NCI-H345 treated with DMSO at 0.1 percent for 48 hours (cell line): ENCODE measurements at regions not wholly inside any gene's neighbourhood (a gene's known extent, or its start where the extent isn't known, plus 50 kb on each side); places are given as distances from the start of the nearest gene placed in this dataset.
"Not testable (repeated sequence)": the region's sequence is repeated elsewhere in the genome, so short reads cannot be mapped to it uniquely, and the experiment has no call there.

ENCODE experiments used
- DNase-seq: peaks from one replicate; lab custom pipeline; 2025; ENCODE audit not compliant: unreplicated experiment; lab: John Stamatoyannopoulos, UW

DNA sequence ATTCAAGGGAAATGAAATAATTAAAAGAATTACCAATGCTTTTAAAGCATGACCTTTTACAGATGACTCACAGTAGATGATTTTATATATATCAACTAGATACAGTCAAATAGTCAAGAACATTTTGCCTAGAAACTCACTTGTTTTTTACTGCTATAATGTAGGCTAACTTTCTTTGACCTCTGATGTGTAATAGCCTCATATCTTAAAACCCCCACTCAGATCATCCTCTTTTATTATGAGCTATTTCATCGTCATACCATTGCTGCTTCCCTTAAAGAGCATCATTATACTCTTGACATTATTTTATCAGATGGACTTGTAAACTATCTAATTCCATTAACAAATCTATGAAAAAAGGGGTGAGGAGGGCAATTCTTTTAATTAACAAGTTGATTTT is 355.9 kb upstream of the AGA start:
- DNase-seq = no peak

DNA sequence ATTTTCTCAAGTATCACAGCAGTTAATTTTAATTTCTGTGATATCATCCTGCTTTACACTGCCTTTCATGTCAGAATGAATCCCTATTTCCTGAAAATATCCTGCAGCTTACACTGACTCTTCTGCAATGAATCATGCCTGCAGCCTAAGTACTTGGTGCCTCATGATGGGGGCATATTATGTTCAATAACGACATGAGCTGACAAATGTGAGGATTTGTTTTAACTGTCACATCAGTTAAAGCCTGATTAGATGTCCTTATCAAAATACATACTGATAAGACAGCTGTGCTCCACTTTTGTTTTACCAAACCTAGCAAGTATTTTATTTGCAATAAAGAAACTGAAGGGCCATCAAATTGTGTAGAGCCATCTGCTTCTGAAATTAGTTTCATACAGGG is 359.9 kb upstream of the AGA start:
- no peak for DNase-seq

DNA sequence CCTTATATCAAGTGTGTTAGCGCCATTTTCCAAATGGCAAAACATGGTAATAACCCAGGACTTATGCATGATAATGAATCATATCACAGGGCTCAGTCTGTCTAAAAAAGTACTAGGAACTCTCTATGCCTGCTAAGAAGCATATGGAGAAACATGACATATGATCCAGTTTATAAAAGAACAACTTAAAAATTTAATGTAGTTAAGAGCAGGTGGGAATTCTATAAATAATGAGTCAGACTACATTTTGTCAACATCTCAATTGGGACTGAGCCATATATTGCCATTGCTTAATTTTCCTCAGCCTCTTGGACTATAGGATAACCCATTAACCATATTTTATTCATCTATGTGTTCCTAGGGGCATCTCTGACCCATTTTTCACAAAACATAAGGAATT is 360.4 kb upstream of the AGA start:
- DNase-seq = no peak

DNA sequence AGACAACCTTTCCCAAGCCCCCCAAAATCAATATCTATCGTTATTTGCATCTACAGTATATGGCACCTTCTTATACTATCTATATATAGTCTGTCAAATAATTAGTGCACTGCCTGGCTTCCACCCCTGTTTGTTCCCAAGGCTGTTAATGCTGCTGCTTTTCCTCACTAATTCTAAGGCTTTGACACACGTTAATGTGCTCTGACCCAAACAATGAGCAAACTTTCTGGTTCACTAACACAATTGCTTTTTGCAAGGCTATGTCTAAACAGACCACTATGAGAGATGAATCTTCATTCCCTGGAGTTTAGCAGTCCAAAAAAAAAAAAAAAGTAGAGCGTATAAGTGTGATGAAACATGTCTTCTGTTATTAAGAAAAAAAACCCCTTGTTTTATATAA is 360.9 kb upstream of the AGA start:
- no peak for DNase-seq

DNA sequence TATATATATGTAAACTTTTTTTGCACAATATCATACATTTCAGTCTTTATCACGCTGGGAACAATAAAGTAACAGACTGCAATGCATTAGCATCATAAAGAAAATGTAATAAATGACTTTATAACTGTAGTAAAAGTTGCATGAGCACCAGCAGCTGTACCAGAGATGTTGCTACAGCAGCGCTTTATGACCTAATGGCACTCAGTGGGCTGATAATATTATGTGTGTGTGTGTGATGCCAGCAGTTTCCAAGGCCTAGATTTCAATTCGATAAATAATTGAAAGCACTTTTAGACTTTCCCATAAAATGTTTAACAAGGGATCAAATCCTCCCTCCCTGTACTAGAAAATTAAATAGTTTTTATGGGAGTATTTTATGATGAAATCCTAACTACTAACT is 367.6 kb upstream of the AGA start:
- DNase-seq = no peak

DNA sequence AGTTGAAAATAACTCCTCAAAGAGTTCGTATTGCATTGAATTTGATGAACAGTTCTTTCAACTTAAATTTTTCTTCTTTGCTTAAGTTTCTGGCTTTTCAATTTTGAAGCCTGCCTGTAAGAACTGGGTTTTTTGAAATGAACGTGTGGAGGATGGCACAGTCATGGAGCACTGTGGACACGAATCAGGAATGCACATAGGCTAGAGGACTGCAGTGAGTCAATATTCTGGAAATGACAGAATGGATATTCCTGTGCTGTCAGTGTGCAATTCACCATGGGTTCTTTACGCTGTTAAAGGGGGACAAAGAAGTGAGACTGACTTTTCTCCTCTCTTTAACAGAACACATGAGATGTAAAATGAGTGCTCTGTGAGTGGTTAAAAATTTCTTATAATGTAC is 368.0 kb upstream of the AGA start:
- no peak for DNase-seq

DNA sequence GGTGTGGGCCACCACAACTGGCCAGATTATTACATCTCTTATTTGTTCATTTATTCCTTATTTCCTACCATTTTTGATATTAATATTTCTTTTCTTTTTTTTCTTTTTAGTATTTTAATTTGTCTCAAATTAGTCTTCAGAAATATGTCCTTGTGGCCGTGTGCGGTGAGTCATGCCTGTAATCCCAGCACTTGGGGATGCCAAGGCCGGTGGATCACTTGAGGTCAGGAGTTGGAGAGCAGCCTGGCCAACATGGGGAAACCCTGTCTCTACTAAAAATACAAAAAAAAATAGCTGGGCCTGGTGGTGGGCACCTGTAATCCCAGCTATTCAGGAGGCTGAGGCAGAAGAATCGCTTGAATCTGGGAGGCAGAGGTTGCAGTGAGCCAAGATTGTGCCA is 376.2 kb upstream of the AGA start:
- not testable (repeated sequence) for DNase-seq

DNA sequence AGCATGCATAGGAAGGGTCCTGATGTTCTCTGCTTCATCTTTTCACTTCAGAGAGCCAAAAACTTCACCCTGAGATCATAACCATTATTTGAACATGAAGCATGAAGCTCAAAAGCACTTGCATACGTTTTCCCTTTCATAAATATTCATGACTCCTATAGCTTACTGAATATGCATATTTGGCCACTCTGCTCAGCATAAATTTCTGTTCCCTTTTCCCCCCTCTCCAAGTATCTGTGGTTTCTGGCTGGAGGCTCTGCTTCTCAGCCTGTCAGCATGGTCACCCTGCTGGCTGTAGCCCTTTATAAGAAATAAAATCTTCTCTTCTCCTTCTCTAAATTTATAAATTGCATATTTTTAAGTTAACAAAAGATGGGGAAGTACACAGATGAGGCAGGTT is 384.7 kb upstream of the AGA start:
- DNase-seq = no peak

DNA sequence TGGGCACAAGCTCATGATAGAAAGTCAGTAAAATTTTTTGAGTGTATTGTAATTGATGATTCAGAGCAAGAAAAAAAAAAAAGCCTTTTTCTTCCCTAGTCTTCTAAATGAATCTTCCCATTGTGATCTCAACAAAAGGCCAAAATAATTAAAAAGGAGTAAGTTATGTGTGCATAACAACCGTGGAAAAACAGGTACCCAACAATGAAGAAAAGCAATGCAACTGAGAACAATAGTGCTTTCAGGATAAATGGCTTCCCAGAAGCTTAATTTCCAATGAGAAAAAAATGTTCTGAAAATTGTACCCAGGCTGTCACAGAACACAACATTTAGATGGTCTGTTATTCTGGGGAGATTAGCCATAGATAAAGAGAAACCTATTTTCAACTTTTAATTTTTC is 399.0 kb upstream of the AGA start:
- DNase-seq = no peak

DNA sequence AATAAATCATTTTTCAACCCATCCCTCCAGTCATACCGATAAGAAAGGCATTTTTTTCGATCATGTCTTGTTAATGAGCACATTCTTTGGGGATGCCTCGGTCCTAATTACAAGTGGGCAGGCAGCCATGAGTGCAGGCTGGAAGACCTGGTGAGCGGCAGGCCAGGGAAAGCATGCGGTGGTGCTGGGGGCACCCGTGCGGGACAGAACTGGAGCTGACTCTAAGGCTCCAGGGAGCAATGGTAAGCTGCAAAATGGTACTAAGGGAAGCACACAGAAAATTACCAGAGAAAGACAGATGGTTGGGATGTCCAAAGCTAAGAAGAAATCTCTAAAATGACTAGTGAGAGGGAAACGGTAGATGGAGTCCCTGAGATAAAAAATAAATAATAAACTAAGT is 411.0 kb upstream of the AGA start:
- no peak for DNase-seq

DNA sequence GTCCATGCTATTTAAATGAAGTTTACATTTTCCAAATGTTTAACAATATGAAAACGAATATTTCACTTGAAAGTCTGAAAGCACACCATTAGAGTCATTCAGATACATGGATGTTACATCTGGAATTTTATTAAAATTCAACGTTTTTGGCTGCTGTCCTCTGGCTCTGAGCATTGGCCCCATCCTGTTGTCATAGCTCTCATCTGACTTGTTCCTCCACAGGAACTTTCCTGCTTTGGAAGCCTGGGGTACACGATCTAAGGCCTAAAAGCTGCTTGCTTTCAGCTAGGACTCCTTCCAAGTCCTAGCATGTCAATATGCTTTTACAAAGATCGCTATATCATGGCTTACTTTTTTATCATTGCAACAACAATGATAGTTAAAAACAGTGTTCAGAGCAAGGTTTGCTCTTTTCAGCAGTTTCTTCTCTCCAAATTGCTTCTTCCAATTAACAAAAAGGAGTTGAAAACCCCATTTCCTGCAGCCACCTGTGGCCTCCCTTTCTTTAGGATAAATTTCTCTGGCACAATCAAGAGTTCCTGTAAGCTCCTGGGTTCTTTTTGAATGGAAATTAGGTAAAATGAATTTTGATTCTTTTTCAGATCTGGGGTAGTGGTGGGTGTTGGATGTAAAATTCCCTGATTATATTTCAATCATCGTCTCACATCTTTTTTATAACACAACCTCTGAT is 413.4 kb upstream of the AGA start:
- DNase-seq = no peak

DNA sequence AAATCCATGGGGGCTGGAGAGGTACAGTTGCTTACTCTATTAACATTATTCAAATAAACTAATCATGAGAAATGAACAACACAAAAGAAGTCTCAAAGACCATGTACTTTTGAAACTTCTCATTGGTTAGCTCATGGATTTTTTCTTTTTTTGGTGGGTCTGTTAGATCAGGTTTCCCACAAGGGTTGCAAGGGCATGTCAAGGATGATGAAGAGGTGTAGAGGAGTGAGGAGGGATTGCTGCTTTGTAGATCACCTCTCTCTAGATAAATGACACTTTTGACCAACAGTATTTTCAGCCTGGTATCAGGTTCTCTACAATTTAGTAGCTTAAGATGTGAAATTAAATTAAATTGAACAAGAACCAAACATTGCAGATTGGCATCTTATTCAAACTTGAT is 417.9 kb upstream of the AGA start:
- DNase-seq = no peak

DNA sequence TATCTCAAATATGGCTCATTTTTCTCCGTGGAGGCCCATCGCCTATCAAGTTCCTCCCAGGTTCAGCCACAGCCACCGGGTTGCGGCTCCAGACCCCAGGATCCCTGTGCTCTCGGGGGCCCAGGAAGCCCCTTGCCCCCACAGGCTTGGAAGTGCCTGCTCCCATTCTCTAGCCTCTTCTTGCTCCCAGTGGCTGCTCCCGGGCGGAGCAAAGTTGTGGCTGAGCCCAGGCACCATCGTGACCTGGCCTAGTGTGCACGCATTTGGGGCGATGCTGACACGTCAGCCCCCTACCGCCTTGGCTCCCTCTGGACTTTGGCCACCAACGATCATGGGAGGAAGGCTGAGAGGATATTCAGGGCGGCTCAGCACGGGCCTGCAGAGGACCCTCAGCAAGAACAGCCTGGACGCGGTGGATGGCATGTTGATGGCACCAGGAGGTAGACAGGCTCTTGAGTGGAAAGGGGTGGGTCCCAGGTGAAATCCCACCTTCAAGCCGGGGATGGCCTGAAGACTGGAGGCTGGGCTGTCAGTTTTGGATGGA is 419.4 kb upstream of the AGA start:
- DNase-seq = no peak

DNA sequence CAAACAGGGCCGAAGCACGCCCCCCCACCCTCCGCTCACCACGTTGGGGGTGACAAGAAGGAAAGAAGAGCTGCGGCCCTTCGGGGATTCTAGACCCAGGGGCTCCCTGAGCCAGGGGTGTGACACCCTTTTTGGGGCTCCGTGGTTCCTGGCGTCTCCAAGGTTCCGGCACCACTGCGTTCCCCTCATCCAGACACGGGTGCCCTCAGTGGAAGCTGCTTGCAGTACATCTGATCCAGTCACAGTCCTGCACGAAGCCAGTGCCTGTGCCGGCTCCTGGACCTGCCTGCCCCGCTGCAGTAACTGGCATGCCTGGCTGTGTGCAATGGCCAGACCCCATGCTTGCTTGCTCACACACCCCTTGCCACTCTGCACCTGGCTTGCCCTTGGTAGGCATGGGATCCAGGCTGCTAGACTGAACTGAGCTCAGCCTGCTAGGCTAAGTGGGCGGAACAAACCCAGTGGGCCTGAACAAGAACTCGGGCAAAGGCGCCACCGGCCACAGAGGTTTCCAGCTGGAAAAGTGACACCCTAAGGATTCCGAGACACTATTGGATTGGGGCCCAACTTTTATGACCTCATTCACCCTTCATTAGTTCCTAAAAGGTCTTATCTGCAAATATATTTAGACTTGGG is 420.4 kb upstream of the AGA start:
- no peak for DNase-seq

DNA sequence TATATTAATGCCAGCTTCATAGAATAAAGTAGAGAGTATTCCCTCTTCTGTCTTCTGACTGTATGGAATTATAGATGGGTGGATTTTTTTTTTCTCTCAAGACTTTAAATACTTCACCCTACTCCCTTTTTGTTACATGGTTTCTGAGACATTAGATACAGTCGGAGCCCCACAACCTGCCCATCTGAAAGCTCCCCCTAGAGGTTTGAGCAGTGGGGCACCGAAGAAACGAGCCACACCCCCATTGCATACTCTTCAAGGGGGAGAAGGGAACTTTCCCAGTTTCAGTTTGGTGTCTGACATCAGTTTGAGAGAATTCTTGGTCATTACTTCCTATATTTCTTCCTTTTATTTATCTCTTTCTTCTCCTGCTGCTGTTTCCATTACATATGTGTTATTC is 437.6 kb upstream of the AGA start:
- no peak for DNase-seq

DNA sequence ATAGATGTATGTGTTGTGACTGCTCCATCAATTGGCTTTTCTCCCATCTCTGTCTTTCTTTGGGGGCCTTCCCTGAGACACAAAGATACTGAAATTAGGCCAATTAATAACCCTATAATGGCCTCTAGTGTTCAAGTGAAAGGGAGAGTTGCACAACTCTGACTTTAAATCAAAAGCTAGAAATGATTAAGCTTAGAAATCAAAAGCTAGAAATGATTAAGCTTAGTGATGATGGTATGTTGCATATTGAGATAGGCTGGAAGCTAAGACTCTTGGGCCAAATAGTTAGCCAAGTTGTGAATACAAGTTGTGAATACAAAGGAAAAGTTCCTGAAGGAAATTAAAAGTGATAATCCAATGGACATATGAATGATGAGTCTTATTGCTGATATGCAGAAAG is 452.9 kb upstream of the AGA start:
- no peak for DNase-seq

DNA sequence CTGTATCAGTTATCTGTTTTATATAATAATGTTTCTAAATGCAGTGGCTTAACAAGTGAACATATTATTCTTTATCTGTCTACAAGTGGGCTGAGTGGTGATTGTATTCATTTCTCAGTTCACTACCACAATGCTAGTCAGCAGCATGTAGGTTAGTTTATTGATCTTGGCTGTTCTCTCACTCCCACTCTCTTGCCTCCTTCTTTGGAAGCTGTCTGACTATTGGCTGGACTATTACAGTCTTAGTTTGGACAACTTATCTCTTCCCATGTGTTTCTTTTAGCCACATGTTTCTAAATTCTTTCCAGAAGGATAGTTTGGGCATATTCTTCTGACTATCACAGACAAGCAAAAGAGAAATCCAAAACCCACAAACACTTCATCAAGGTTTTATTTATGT is 459.5 kb upstream of the AGA start:
- no peak for DNase-seq

DNA sequence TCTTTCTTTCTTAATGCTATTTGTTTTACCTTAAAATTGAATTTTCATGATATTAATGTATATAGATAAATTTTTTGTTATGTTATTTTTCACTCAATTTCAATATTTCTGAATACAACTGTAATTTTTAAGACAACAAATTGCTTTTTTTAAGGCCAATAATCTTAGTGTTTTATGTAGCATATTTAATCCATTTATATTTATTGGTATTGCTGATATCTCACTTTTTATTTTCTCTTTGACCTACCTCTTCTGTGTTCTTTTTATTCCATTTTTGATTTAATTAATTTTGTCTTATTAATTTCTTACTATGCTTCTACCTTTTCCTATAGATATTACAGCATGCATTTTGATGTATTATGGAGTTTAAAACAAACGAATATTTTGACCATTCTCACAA is 460.1 kb upstream of the AGA start:
- no peak for DNase-seq

DNA sequence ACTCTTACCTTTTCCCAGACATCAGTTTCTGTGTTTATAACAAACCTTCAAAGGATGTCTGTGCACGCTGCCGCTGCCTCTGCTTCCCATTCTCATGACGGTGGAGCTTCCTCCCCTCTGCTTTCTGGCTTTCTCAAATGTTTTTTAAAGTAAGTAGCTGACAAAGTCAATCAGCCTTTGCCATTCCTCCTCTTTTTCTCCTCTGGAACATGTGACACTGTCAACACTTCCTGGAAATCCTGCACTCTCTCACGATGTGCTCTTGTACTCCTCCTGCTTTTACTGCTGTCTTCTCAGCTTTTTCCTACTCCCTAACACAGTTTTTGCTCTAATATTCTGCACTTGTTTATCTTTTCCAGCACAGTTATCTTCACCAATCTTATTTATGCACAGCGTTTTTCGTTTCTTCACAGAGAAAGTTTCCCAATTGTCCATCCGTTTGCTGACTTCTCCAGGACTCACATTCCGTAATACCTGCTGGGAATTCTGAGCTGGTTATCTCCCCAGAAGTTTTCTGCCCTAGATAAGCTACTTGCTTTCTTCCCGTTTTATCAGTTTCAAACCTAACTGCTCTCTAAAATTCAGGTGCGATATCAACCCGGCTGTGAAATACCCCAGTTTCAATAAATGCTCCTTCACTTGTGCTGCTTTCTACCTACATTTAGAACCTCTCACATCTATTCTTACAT is 465.6 kb upstream of the AGA start:
- DNase-seq = no peak

DNA sequence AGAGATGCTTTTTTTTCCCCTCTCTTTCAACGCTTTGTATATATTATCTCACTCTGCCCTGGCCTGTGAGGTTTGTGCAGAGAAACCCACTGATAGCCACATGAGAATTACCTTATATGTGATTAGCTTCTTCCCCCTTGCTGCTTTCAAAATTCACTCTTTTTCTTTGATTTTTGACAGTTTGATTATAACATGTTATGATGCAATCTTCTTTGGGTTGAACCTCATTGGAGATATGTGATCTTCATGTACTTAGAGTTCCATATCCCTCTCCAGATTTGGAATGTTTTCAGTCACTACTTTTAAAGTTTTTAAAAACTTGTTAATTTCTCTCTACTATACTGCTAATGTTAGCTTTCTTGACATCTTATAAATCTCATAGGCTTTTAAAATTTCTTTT is 479.5 kb upstream of the AGA start:
- no peak for DNase-seq

DNA sequence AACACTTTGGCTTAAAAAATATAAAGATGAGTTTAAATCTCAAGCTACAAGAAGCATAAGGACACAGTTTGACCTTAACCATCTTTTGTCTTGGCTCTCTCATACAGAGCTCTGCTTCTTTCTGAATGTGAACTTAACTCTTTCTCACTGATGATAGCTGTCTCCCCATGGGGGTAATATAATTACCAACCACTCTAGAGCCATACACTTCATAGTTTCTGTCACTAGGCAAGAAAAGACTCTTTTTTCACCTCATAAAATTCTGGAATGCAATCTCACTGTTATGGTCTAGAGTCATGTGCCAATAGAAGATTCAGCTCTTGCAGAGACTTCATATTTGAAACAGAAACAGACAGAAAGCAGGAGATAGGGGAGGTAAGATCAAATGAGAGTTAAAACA is 481.7 kb upstream of the AGA start:
- DNase-seq = no peak

DNA sequence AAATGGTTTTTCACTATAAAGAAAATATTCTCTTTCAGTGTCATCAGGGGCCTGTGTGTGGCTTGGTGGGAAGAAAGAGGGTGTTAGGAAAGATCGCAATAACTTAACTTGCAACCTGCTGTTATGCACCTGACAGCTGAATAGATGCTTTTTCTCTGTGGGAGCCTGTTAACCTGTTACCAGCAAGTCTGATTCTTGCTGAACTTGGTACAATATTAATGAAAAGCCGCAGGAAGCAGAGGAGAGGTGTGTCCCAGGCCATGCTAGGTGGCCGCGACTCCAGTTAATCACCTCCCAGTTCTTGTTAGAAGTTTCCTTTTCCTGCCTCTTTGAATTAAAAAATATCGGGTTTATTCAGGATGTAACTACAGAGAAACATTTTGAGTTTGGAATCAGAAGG is 494.8 kb upstream of the AGA start:
- no peak for DNase-seq
